ENCODE measurements at regions not wholly inside any gene's neighbourhood (a gene's known extent, or its start where the extent isn't known, plus 50 kb on each side); places are given as distances from the start of the nearest gene placed in this dataset.

DNA sequence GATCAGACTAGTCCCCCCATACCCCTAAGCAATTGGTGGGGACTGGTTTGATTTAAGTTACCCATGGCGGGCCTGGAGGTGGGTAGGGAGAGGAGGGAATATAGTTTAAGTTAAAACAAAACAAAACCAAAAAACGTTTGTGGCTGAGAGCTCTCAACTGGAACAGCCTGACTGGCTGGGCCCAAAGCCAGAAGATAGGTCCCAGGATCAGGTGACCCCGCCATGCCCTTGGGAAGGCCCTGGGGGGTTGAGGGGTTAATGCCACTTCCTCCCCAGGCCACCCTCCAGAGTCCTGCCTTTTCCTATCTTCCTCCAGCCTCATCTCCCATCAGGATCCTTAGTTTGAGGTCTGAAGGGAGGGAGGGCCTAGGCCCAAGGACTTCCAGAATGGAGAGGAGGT lies 82.3 kb upstream of the LHX1 start:
- Mint-ChIP-seq H3K36me3 (no peaks in the 10 kb centered on the region), H3K4me1 (peaks cover 2% of the 10 kb centered on the region), H3K4me3 (no peak overlapping the region), H3K27me3 (ENCODE audit: insufficient read depth, low read depth) (peaks cover 21% of the 10 kb centered on the region), H3K27ac (no peak overlapping the region), H3K9me3 (no peaks in the 10 kb centered on the region)
- H4K20me1 ChIP-seq (ENCODE audit: low read depth): no peaks in the 10 kb centered on the region
- peaks cover 3% of the 10 kb centered on the region for H3K4me1 ChIP-seq
- H2AFZ ChIP-seq (replicated peaks): no peak overlapping the region
- H3K9me3 ChIP-seq (ENCODE audit: low read depth): no peaks in the 10 kb centered on the region
- H3K27ac ChIP-seq: no peak overlapping the region
- no peaks in the 10 kb centered on the region for H3K36me3 ChIP-seq
- no peak overlapping the region for H3K9ac ChIP-seq
- H3K27me3 ChIP-seq: no peaks in the 10 kb centered on the region
- DNase-seq (ENCODE audit: low spot score): no peak
- no peaks in the 10 kb centered on the region for H3F3A ChIP-seq (ENCODE audit: low read depth)
- no peak overlapping the region for H3K4me2 ChIP-seq
- H3K4me3 ChIP-seq: no peak overlapping the region
- no peaks in the 10 kb centered on the region for H3K79me2 ChIP-seq (ENCODE audit: low read depth)
- TF ChIP-seq EZH2 (IDR thresholded peaks at IDR 0.05): no peak
- TF ChIP-seq, protein P1, sequence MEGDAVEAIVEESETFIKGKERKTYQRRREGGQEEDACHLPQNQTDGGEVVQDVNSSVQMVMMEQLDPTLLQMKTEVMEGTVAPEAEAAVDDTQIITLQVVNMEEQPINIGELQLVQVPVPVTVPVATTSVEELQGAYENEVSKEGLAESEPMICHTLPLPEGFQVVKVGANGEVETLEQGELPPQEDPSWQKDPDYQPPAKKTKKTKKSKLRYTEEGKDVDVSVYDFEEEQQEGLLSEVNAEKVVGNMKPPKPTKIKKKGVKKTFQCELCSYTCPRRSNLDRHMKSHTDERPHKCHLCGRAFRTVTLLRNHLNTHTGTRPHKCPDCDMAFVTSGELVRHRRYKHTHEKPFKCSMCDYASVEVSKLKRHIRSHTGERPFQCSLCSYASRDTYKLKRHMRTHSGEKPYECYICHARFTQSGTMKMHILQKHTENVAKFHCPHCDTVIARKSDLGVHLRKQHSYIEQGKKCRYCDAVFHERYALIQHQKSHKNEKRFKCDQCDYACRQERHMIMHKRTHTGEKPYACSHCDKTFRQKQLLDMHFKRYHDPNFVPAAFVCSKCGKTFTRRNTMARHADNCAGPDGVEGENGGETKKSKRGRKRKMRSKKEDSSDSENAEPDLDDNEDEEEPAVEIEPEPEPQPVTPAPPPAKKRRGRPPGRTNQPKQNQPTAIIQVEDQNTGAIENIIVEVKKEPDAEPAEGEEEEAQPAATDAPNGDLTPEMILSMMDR (IDR thresholded peaks at IDR 0.05): no peak
- no peak for TF ChIP-seq EZH2phosphoT487 (IDR thresholded peaks at IDR 0.05)

DNA sequence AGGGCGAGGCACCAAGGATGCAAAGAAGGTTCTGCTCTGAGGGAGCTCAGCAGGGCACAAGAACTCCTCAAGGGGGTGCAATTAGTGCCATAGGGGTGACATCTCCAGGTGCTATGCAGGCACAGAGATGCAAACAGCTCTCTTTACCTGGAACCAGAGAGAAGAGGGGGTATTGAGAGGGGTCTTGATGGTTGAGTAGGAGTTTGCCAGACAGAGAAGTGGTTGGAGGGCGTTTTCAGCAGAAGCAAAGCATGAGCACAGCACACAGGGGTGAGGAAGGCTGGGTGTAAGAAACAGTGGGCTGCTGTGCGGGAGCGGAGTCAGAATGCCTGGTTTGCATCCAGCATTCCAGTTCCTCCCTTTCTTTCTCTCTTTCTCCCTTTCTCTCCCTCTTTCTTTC lies 81.8 kb upstream of the LHX1 start:
- peak overlapping the region; percentile 7 for H3K4me3 Mint-ChIP-seq
- no peaks in the 10 kb centered on the region for H3K36me3 Mint-ChIP-seq
- Histone ChIP-seq H4K20me1 (ENCODE audit: low read depth) (no peaks in the 10 kb centered on the region), H3K27ac (no peak overlapping the region), H3K4me3 (no peak overlapping the region), H3K4me1 (peaks cover 3% of the 10 kb centered on the region), H3K27me3 (no peaks in the 10 kb centered on the region), H3F3A (ENCODE audit: low read depth) (no peaks in the 10 kb centered on the region), H3K36me3 (no peaks in the 10 kb centered on the region), H3K9me3 (ENCODE audit: low read depth) (no peaks in the 10 kb centered on the region), H2AFZ (replicated peaks) (no peak overlapping the region), H3K9ac (no peak overlapping the region), H3K79me2 (ENCODE audit: low read depth) (no peaks in the 10 kb centered on the region), H3K4me2 (no peak overlapping the region)
- DNase-seq (ENCODE audit: low spot score): no peak
- H3K27ac Mint-ChIP-seq: no peak overlapping the region
- TF ChIP-seq, protein P1 (IDR thresholded peaks at IDR 0.05): no peak
- no peak for TF ChIP-seq EZH2 (IDR thresholded peaks at IDR 0.05)
- TF ChIP-seq EZH2phosphoT487 (IDR thresholded peaks at IDR 0.05): no peak
- H3K9me3 Mint-ChIP-seq: no peaks in the 10 kb centered on the region
- H3K4me1 Mint-ChIP-seq: no peaks in the 10 kb centered on the region
- peaks cover 21% of the 10 kb centered on the region for H3K27me3 Mint-ChIP-seq (ENCODE audit: insufficient read depth, low read depth)

DNA sequence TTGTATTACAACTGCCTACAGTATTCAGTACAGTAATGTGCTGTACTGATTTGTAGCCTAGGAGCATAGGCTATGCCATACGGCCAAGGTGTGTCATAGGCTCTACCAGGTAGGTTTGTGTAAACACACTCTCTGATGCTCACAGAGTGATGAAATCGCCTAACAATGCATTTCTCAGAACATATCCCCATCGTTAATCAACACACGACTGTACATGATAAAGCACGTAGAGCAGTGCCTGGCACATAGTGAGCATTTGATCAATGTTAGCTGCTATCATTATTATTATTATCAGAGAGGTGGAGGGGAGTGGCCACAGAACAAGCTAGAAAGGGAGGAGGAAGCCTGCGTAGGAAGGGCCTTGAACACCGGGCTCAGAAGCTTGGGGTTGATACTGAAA lies 81.1 kb upstream of the LHX1 start:
- H3K4me1 ChIP-seq: peaks cover 3% of the 10 kb centered on the region
- H3K4me3 ChIP-seq: no peak overlapping the region
- no peaks in the 10 kb centered on the region for H3K9me3 Mint-ChIP-seq
- no peak overlapping the region for H2AFZ ChIP-seq (replicated peaks)
- H3K4me3 Mint-ChIP-seq: no peak overlapping the region
- no peaks in the 10 kb centered on the region for H3K36me3 Mint-ChIP-seq
- no peak overlapping the region for H3K9ac ChIP-seq
- no peak for DNase-seq (ENCODE audit: low spot score)
- no peak overlapping the region for H3K27ac Mint-ChIP-seq
- no peaks in the 10 kb centered on the region for H3K27me3 ChIP-seq
- H3K36me3 ChIP-seq: no peaks in the 10 kb centered on the region
- H3F3A ChIP-seq (ENCODE audit: low read depth): no peaks in the 10 kb centered on the region
- H3K27ac ChIP-seq: no peak overlapping the region
- H3K4me1 Mint-ChIP-seq: no peaks in the 10 kb centered on the region
- H3K9me3 ChIP-seq (ENCODE audit: low read depth): no peaks in the 10 kb centered on the region
- H3K27me3 Mint-ChIP-seq (ENCODE audit: insufficient read depth, low read depth): peaks cover 21% of the 10 kb centered on the region
- no peak for TF ChIP-seq EZH2 (IDR thresholded peaks at IDR 0.05)
- TF ChIP-seq, protein P1 (IDR thresholded peaks at IDR 0.05): no peak
- H4K20me1 ChIP-seq (ENCODE audit: low read depth): no peaks in the 10 kb centered on the region
- H3K4me2 ChIP-seq: no peak overlapping the region
- no peaks in the 10 kb centered on the region for H3K79me2 ChIP-seq (ENCODE audit: low read depth)

Data from neural progenitor cell (in vitro differentiated cells).